K562 (cell line): ENCODE measurements at regions not wholly inside any gene's neighbourhood (a gene's known extent, or its start where the extent isn't known, plus 50 kb on each side); places are given as distances from the start of the nearest gene placed in this dataset.

Source experiments
- ATAC-seq: fragments of 200-7000 bp; cut with Tn5 transposase; 3 replicates; pipeline ENCODE4 v1.9.1; 2020; ENCODE audit warnings: moderate library complexity
- BruUV-seq: library from RNA; stranded (reverse); fragments of 400-500 nt; replicated peaks from 2 replicates; lab custom pipeline; 2021; lab: Mats Ljungman, UMichigan
- CTCF ChIA-PET: fragments of 300-600 bp; formaldehyde crosslinking; extraction: SDS; loops from one replicate; lab custom pipeline; 2021; ENCODE audit warnings: low intra/inter-chr PET ratio; lab: Yijun Ruan, JAX
- POLR2A ChIA-PET: fragments of 300-600, 350-650 bp; sonication (Branson Sonifier 250); formaldehyde crosslinking; extraction: SDS; loops from one replicate; lab custom pipeline; 2021; ENCODE audit warnings: antibody characterized with exemption, inconsistent platforms; lab: Yijun Ruan, JAX
- DNase-seq, 4 experiments: peaks; one replicate each; pipeline versions ENCODE4 v3.0.0 to v3.0.0-alpha.2; 2011 to 2018; ENCODE audit warnings: low spot score in 3 of 4, mixed read lengths in 3 of 4; ENCODE audit errors: extremely low read depth in 1 of 4
- FAIRE-seq: peaks from 2 replicates; lab custom pipeline; 2011; peaks lifted over from hg19 to GRCh38; lab: Jason Lieb, UNC
- H2AFZ ChIP-seq: 2 replicates; pipeline ENCODE4 v1.6.0; 2011; ENCODE audit warnings: low read depth, low read length, control low read depth, inconsistent platforms
- H3K27ac ChIP-seq: fragments of 200-600 bp; 3 replicates; pipeline ENCODE4 v1.8.0; 2011; ENCODE audit warnings: low read depth, mild to moderate bottlenecking, control low read depth, inconsistent platforms, low read length, moderate library complexity, mixed read lengths; ENCODE audit errors: extremely low read depth
- H3K27me3 ChIP-seq, 2 experiments: fragments of 300-600 bp in 1 of 2; 2 replicates in 1 of 2; 3 replicates in 1 of 2; pipeline versions ENCODE4 v1.6.0 to v1.8.0; 2011; ENCODE audit warnings: inconsistent platforms in 2 of 2, low read length in 2 of 2, mild to moderate bottlenecking in 1 of 2, mixed read lengths in 1 of 2, moderate library complexity in 1 of 2; ENCODE audit not compliant: control insufficient read depth in 2 of 2, insufficient read depth in 2 of 2
- H3K36me3 ChIP-seq: fragments of 300-600 bp; 3 replicates; pipeline ENCODE4 v1.8.0; 2011; ENCODE audit warnings: mild to moderate bottlenecking, low read length, inconsistent platforms; ENCODE audit not compliant: control insufficient read depth, insufficient read depth
- H3K4me1 ChIP-seq, 2 experiments: fragments of 200-600 bp in 1 of 2; replicated peaks in 1 of 2; 2 replicates in 1 of 2; 3 replicates in 1 of 2; pipeline versions ENCODE4 v1.5.1 to v1.8.0; 2011; ENCODE audit warnings: inconsistent platforms in 2 of 2, low read length in 2 of 2, mild to moderate bottlenecking in 1 of 2, mixed read lengths in 1 of 2, moderate library complexity in 1 of 2; ENCODE audit not compliant: control insufficient read depth in 2 of 2, insufficient read depth in 2 of 2
- H3K4me2 ChIP-seq: 2 replicates; pipeline ENCODE4 v1.6.1; 2011; ENCODE audit warnings: low read length, control low read depth, inconsistent platforms, mixed read lengths; ENCODE audit not compliant: insufficient read depth
- H3K4me3 ChIP-seq: fragments of 200-600 bp; sonication (generic), shearing (Covaris generic); 2 replicates; pipeline ENCODE4 v1.5.1; 2016; ENCODE audit warnings: control low read depth, inconsistent platforms
- H3K79me2 ChIP-seq: fragments of 200-600 bp; 3 replicates; pipeline ENCODE4 v1.8.0; 2011; ENCODE audit warnings: low read length, inconsistent platforms; ENCODE audit not compliant: control insufficient read depth, insufficient read depth
- H3K9ac ChIP-seq, 2 experiments: 2 replicates each; pipeline versions ENCODE4 v1.6.0 to v1.6.1; 2011; ENCODE audit warnings: low read depth in 2 of 2, low read length in 2 of 2, control low read depth in 1 of 2, inconsistent platforms in 1 of 2, mild to moderate bottlenecking in 1 of 2, mixed read lengths in 1 of 2; ENCODE audit not compliant: insufficient read depth in 1 of 2
- H3K9me1 ChIP-seq: one replicate; pipeline ENCODE4 v1.6.0; 2011; ENCODE audit warnings: inconsistent platforms, mild to moderate bottlenecking, low read length, moderate library complexity; ENCODE audit not compliant: control insufficient read depth, insufficient read depth
- H3K9me3 ChIP-seq: replicated peaks from 2 replicates; pipeline ENCODE4 v1.5.1; 2011; ENCODE audit warnings: low read depth, low read length, inconsistent platforms; ENCODE audit not compliant: control insufficient read depth, insufficient read depth
- H4K20me1 ChIP-seq: replicated peaks from 2 replicates; pipeline ENCODE4 v1.6.1; 2011; ENCODE audit warnings: low read length, inconsistent platforms, mixed read lengths; ENCODE audit not compliant: control insufficient read depth, insufficient read depth
- ATF2 ChIP-seq: sonication (generic); formaldehyde crosslinking; IDR thresholded peaks from 2 replicates; pipeline ENCODE4 v1.8.1; 2022; ENCODE audit warnings: missing genetic modification reagents
- LCOR ChIP-seq: sonication (generic); formaldehyde crosslinking; IDR thresholded peaks from 2 replicates; pipeline ENCODE4 v1.8.0; 2022; ENCODE audit warnings: mild to moderate bottlenecking, missing genetic modification reagents
- NUFIP1 ChIP-seq: fragments of 450-650 bp; IDR thresholded peaks from 2 replicates; pipeline ENCODE4 v1.6.1; 2018; ENCODE audit not compliant: partially characterized antibody
- ZNF146 ChIP-seq: IDR thresholded peaks from one replicate; pipeline ENCODE4 v1.6.1; 2018; ENCODE audit warnings: missing compliant biosample characterization; ENCODE audit not compliant: unreplicated experiment
- ZNF316 ChIP-seq: fragments of 450-650 bp; IDR thresholded peaks from 2 replicates; pipeline ENCODE4 v1.6.1; 2016
- ZNF431 ChIP-seq: sonication (generic); formaldehyde crosslinking; IDR thresholded peaks from 2 replicates; pipeline ENCODE4 v1.8.0; 2022; ENCODE audit warnings: mild to moderate bottlenecking, missing genetic modification reagents
- WGBS: fragments of 100-300 bp; shearing (Covaris generic); methylation state at CpG from one replicate; pipeline ENCODE4 v1.1.6; 2016; ENCODE audit warnings: low coverage, mixed read lengths; ENCODE audit not compliant: insufficient coverage; ENCODE audit errors: missing lambda C conversion rate; 5-methylcytosine and 5-hydroxymethylcytosine counted together
- in situ Hi-C: fragments of 300-500 bp; cut with MboI; formaldehyde crosslinking; loops from 4 replicates; pipeline ENCODE4 v1.15.0; 2018; ENCODE audit warnings: inconsistent platforms, mixed read lengths
- intact Hi-C: fragments of 100-400 bp; cut with micrococcal nuclease; formaldehyde crosslinking; loops from 2 replicates; pipeline ENCODE4 v1.14.2; 2022
- TF ChIP-seq, protein P1 (sequence below): fragments of 450-650 bp; IDR thresholded peaks from 2 replicates; pipeline ENCODE4 v1.6.1; 2016; ENCODE audit warnings: low read depth

GRCh38 chr3:151946606-151947005, 73.2 kb downstream of the SUCNR1 start:
- no peak overlapping the region for H3K27ac ChIP-seq
- POLR2A ChIA-PET: no interaction called here
- CTCF ChIA-PET: no interaction called here

More at GRCh38 chr3:151946606-151947005, 73.2 kb downstream of the SUCNR1 start:
- H3K36me3 ChIP-seq: no peaks in the 10 kb centered on the region
- no peaks in the 10 kb centered on the region for H3K27me3 ChIP-seq
- H3K79me2 ChIP-seq: no peaks in the 10 kb centered on the region
- ATAC-seq (no peak), FAIRE-seq (no peak), DNase-seq (no peak)
- intact Hi-C loops: no loop called here
- no peaks in the 10 kb centered on the region for H4K20me1 ChIP-seq
- H3K4me1 ChIP-seq: no peaks in the 10 kb centered on the region
- no peak overlapping the region for H2AFZ ChIP-seq
- no TSS peak for BruUV-seq
- no peak overlapping the region for H3K4me3 ChIP-seq
- H3K9me1 ChIP-seq: no peaks in the 10 kb centered on the region
- 0 out of 2 replicates have a peak, but pooled peaks have one; percentile 19 for TF ChIP-seq ZNF316
- TF ChIP-seq ZNF146 (CRISPR knock-in tag): no peak
- TF ChIP-seq NUFIP1: no peak
- no peak for TF ChIP-seq ATF2 (CRISPR knock-in tag)
- TF ChIP-seq LCOR (CRISPR knock-in tag): no peak
- TF ChIP-seq, protein P1, sequence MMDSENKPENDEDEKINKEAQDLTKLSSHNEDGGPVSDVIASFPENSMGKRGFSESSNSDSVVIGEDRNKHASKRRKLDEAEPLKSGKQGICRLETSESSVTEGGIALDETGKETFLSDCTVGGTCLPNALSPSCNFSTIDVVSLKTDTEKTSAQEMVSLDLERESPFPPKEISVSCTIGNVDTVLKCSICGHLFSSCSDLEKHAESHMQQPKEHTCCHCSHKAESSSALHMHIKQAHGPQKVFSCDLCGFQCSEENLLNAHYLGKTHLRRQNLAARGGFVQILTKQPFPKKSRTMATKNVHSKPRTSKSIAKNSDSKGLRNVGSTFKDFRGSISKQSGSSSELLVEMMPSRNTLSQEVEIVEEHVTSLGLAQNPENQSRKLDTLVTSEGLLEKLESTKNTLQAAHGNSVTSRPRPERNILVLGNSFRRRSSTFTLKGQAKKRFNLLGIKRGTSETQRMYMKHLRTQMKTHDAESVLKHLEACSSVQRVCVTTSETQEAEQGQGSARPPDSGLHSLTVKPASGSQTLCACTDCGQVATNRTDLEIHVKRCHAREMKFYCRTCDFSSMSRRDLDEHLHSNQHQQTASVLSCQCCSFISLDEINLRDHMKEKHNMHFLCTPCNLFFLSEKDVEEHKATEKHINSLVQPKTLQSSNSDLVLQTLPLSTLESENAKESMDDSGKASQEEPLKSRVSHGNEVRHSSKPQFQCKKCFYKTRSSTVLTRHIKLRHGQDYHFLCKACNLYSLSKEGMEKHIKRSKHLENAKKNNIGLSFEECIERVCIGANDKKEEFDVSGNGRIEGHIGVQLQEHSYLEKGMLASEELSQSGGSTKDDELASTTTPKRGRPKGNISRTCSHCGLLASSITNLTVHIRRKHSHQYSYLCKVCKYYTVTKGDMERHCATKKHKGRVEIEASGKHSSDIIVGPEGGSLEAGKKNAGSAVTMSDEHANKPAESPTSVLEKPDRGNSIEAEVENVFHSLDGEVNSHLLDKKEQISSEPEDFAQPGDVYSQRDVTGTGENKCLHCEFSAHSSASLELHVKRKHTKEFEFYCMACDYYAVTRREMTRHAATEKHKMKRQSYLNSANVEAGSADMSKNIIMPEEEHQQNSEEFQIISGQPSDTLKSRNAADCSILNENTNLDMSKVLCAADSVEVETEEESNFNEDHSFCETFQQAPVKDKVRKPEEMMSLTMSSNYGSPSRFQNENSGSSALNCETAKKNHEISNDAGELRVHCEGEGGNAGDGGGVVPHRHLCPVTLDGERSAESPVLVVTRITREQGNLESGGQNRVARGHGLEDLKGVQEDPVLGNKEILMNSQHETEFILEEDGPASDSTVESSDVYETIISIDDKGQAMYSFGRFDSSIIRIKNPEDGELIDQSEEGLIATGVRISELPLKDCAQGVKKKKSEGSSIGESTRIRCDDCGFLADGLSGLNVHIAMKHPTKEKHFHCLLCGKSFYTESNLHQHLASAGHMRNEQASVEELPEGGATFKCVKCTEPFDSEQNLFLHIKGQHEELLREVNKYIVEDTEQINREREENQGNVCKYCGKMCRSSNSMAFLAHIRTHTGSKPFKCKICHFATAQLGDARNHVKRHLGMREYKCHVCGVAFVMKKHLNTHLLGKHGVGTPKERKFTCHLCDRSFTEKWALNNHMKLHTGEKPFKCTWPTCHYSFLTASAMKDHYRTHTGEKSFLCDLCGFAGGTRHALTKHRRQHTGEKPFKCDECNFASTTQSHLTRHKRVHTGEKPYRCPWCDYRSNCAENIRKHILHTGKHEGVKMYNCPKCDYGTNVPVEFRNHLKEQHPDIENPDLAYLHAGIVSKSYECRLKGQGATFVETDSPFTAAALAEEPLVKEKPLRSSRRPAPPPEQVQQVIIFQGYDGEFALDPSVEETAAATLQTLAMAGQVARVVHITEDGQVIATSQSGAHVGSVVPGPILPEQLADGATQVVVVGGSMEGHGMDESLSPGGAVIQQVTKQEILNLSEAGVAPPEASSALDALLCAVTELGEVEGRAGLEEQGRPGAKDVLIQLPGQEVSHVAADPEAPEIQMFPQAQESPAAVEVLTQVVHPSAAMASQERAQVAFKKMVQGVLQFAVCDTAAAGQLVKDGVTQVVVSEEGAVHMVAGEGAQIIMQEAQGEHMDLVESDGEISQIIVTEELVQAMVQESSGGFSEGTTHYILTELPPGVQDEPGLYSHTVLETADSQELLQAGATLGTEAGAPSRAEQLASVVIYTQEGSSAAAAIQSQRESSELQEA: no peak
- no peak for TF ChIP-seq ZNF431 (CRISPR knock-in tag)
- no peaks in the 10 kb centered on the region; the same call in 1 of the 2 replicates for H3K9me3 ChIP-seq
- in situ Hi-C loops: no loop called here
- H3K9ac ChIP-seq: no peak overlapping the region
- WGBS: 23% methylated on average over 1 of the region's 1 CpG
- no peak overlapping the region for H3K4me2 ChIP-seq
